ENCODE measurements at regions not wholly inside any gene's neighbourhood (a gene's known extent, or its start where the extent isn't known, plus 50 kb on each side); places are given as distances from the start of the nearest gene placed in this dataset.

GRCh38 chr16:48930951-48931553 lies 321.1 kb upstream of the N4BP1 start:
- peak; percentile 68 for FAIRE-seq

GRCh38 chr16:48919791-48920190 lies 309.8 kb upstream of the N4BP1 start:
- no peak for DNase-seq (ENCODE audit: insufficient read length)
- FAIRE-seq, result no peak
- no peak for TF ChIP-seq TAF1 (IDR thresholded peaks at IDR 0.05; ENCODE audit: borderline replicate concordance, low read depth, low read length)
- TF ChIP-seq POLR2A (IDR thresholded peaks at IDR 0.05; ENCODE audit: low read depth, low read length), result no peak
- TF ChIP-seq POLR2AphosphoS5 (IDR thresholded peaks at IDR 0.05; ENCODE audit: low read depth, low read length), result no peak

More at GRCh38 chr16:48930951-48931553, 321.1 kb upstream of the N4BP1 start:
- TF ChIP-seq POLR2A (IDR thresholded peaks at IDR 0.05; ENCODE audit: low read depth, low read length), result no peak
- no peak for TF ChIP-seq TAF1 (IDR thresholded peaks at IDR 0.05; ENCODE audit: borderline replicate concordance, low read depth, low read length)
- TF ChIP-seq POLR2AphosphoS5 (IDR thresholded peaks at IDR 0.05; ENCODE audit: low read depth, low read length), result no peak
- no peak for DNase-seq (ENCODE audit: insufficient read length)

DNA sequence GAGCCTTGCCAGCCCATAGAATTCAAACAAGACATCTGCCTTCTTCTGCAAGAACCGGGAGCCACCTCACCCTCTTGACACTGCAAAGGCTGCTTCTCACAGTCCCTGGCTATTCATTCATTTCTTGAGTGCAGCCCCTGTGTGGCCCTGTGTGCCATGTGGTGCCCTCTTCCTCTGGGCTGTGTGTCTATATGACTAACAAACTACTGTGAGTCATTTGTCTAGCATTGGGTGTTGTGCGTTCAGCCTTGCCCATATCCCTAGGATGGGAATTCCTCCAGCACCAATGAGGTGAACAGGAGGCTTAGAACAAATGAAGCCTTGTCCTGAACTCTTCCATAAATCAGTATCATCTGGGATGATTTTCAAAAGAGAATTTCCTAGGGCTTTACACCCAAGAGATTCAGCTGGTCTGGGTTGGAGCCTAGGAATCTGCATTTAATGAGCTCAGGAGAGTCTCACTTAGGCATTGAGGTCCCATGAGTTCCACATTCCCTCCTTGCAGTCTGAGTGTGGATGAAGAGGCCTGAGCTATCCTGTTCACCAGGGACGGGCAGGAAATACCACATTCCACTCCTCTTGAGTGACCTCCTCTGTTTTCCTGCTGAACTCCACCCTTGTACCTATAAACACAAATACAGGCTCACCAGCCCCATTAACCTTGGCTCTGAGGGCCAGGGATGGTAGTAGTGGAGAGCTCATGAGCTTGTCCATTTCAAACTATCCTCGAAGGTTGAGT lies 308.7 kb upstream of the N4BP1 start:
- no peak for FAIRE-seq
- no peak for DNase-seq (ENCODE audit: insufficient read length)
- TF ChIP-seq POLR2AphosphoS5 (IDR thresholded peaks at IDR 0.05; ENCODE audit: low read depth, low read length) (no peak), TAF1 (IDR thresholded peaks at IDR 0.05; ENCODE audit: borderline replicate concordance, low read depth, low read length) (no peak), POLR2A (IDR thresholded peaks at IDR 0.05; ENCODE audit: low read depth, low read length) (no peak)

DNA sequence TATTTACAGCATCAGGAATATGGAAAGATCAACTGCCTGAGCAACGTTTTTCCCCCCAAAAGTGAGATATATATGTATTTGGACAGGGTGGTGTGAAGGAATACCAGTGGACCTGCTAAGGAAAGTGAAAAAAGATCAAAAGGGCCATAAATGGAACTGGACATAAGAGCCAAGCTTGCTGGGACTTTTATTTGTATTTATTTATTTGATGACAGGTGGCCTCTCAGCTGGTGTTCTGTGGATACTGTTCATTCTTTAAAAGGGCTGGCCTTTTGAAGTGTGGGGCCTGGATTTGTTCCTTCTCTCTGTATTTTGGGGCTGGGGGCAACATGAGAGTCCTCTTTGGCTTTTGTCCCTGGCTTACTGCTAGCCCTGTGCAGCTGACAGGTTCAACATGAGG lies 306.6 kb upstream of the N4BP1 start:
- no peak for FAIRE-seq
- TF ChIP-seq POLR2AphosphoS5 (IDR thresholded peaks at IDR 0.05; ENCODE audit: low read depth, low read length), result no peak
- TF ChIP-seq POLR2A (IDR thresholded peaks at IDR 0.05; ENCODE audit: low read depth, low read length), result no peak
- TF ChIP-seq TAF1 (IDR thresholded peaks at IDR 0.05; ENCODE audit: borderline replicate concordance, low read depth, low read length), result no peak
- no peak for DNase-seq (ENCODE audit: insufficient read length)

GRCh38 chr16:48914070-48914469 lies 304.1 kb upstream of the N4BP1 start:
- FAIRE-seq, result no peak
- TF ChIP-seq TAF1 (IDR thresholded peaks at IDR 0.05; ENCODE audit: borderline replicate concordance, low read depth, low read length) (no peak), POLR2A (IDR thresholded peaks at IDR 0.05; ENCODE audit: low read depth, low read length) (no peak), POLR2AphosphoS5 (IDR thresholded peaks at IDR 0.05; ENCODE audit: low read depth, low read length) (no peak)
- no peak for DNase-seq (ENCODE audit: insufficient read length)

DNA sequence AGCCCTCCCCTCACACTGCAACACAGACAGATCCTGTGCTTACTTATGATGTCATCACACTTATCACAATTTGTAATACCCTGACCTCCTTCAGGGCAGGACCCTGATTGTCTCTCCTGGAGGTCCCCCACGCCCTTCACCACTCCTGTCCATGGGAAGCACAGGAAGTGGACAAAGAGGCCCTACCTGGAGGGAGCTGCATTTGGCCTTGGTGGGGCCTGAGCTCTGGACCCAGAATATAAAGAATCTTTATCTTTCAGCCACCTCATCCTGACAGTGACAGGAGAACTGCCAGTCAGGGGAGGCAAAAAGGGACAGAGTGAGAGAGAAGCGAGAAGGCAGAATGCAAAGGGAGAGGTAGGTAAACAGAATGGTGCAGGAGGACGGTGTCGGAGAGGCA lies 303.4 kb upstream of the N4BP1 start:
- FAIRE-seq, result no peak
- no peak for DNase-seq (ENCODE audit: insufficient read length)
- TF ChIP-seq TAF1 (IDR thresholded peaks at IDR 0.05; ENCODE audit: borderline replicate concordance, low read depth, low read length) (no peak), POLR2AphosphoS5 (IDR thresholded peaks at IDR 0.05; ENCODE audit: low read depth, low read length) (no peak), POLR2A (IDR thresholded peaks at IDR 0.05; ENCODE audit: low read depth, low read length) (no peak)

GRCh38 chr16:48912360-48912759 lies 302.4 kb upstream of the N4BP1 start:
- DNase-seq (ENCODE audit: insufficient read length) (no peak), FAIRE-seq (peak; percentile 70)
- no peak for TF ChIP-seq TAF1 (IDR thresholded peaks at IDR 0.05; ENCODE audit: borderline replicate concordance, low read depth, low read length)
- TF ChIP-seq POLR2A (IDR thresholded peaks at IDR 0.05; ENCODE audit: low read depth, low read length), result no peak
- no peak for TF ChIP-seq POLR2AphosphoS5 (IDR thresholded peaks at IDR 0.05; ENCODE audit: low read depth, low read length)

GRCh38 chr16:48911700-48912099 lies 301.7 kb upstream of the N4BP1 start:
- TF ChIP-seq POLR2A (IDR thresholded peaks at IDR 0.05; ENCODE audit: low read depth, low read length), result no peak
- TF ChIP-seq TAF1 (IDR thresholded peaks at IDR 0.05; ENCODE audit: borderline replicate concordance, low read depth, low read length), result no peak
- TF ChIP-seq POLR2AphosphoS5 (IDR thresholded peaks at IDR 0.05; ENCODE audit: low read depth, low read length), result no peak
- FAIRE-seq, result no peak
- DNase-seq (ENCODE audit: insufficient read length), result no peak

DNA sequence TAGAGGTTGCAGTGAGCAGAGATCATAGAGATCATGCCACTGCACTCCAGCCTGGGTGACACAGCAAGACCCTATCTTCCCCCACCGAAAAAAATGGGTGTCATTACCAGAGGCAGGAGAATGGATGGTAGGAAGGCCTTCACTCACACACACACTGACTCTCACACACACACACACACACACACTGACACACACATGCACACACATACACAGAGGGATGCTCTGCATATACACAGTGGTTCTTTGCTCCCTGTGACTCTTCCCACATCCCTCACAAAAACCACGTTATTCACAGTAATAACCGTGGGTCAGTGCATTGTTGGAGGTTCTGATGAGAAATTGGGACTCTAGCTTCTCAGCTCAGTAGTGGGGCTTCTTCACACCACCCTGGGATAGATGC lies 300.2 kb upstream of the N4BP1 start:
- TF ChIP-seq POLR2A (IDR thresholded peaks at IDR 0.05; ENCODE audit: low read depth, low read length), result no peak
- no peak for TF ChIP-seq POLR2AphosphoS5 (IDR thresholded peaks at IDR 0.05; ENCODE audit: low read depth, low read length)
- TF ChIP-seq TAF1 (IDR thresholded peaks at IDR 0.05; ENCODE audit: borderline replicate concordance, low read depth, low read length), result no peak

DNA sequence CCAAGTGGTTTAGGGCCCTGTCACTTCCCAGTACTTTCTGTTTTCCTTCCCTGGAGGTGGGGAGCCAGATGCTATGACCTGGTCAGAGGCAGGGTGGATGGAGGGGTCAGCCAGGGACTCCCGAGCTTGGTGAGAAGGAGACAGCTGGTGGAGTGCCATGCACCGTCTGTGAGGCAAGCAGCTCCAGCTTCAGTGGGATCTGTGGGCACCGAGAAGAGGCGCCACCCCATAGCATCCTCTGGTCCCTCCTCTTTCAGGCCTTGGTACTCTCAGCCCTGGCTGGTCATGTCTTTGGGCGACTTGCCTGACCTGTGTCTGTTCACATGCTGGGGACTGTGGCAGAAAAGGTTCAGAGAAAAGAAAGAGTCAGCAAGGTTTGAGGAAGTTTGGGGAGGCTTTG lies 299.3 kb upstream of the N4BP1 start:
- no peak for TF ChIP-seq POLR2AphosphoS5 (IDR thresholded peaks at IDR 0.05; ENCODE audit: low read depth, low read length)
- TF ChIP-seq POLR2A (IDR thresholded peaks at IDR 0.05; ENCODE audit: low read depth, low read length), result no peak
- no peak for TF ChIP-seq TAF1 (IDR thresholded peaks at IDR 0.05; ENCODE audit: borderline replicate concordance, low read depth, low read length)
- peak; percentile 69 for FAIRE-seq
- DNase-seq (ENCODE audit: insufficient read length), result no peak

More for the DNA sequence above, 300.2 kb upstream of the N4BP1 start:
- FAIRE-seq, result no peak
- no peak for DNase-seq (ENCODE audit: insufficient read length)

DNA sequence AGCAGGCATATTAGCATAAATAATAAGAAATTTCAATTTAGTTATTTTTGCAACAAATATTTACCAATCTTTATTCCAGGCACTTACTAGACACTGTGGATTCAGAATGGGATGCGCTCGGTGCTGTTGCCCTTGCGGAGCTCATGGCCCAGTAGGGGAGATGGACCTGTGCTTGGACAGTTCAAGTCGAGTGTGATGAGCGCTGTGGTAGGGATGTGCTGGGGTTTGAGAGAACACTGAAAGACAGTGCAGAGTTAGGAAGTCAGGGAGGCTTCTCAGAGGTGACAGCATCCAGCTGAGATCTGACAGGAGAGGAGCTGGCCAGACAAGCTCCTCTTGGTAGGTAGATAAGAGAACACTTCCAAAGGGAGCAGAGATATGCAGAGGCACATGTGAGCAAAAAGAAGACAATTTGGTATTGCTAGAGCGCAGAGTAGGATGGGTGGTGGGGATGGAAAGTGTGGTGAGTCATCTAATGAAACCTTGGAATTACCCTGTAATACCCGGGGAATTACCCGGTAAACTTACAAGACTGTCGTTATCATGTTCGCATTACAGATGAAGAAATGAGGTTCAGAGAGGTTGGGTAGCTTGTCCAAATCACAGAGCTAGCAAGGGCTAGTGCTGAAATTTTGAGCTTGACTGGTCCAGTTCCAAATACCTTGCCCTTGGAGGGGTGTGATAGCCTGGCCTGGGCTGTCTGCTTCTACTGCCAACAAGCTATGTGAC lies 298.1 kb upstream of the N4BP1 start:
- FAIRE-seq, result peak; percentile 89
- TF ChIP-seq POLR2A (IDR thresholded peaks at IDR 0.05; ENCODE audit: low read depth, low read length) (no peak), TAF1 (IDR thresholded peaks at IDR 0.05; ENCODE audit: borderline replicate concordance, low read depth, low read length) (no peak), POLR2AphosphoS5 (IDR thresholded peaks at IDR 0.05; ENCODE audit: low read depth, low read length) (no peak)
- DNase-seq (ENCODE audit: insufficient read length), result no peak

Data from GM12892 (cell line).